GM21367 (cell line): ENCODE measurements at regions not wholly inside any gene's neighbourhood (a gene's known extent, or its start where the extent isn't known, plus 50 kb on each side); places are given as distances from the start of the nearest gene placed in this dataset.

Source experiments
- ATAC-seq: cut with Tn5 transposase; IDR thresholded peaks from one replicate; pipeline ENCODE4 v1.9.1; 2021; ENCODE audit not compliant: unreplicated experiment

DNA sequence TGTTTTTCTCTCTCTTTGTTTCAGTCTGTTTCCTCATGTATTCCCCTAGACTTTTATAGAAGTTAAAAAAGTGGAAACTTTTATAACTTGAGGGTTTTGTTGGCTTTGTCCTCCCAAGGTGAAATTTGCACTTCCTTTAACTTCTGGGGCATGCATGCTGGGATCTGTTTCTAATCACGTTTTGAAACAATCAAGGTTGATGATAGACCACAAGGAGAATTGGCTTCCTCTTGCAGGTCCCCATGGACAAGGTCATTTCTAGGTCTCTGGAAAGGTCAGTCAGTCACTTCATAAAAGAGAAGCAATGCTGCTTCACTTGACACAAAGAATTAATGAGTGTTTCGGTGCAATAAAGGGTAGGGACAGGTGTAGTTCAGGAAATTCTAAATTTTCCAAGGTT is 811.8 kb upstream of the CELF2 start:
- ATAC-seq: no peak

GRCh38 chr10:10207538-10207937 is 810.1 kb upstream of the CELF2 start:
- no peak for ATAC-seq

DNA sequence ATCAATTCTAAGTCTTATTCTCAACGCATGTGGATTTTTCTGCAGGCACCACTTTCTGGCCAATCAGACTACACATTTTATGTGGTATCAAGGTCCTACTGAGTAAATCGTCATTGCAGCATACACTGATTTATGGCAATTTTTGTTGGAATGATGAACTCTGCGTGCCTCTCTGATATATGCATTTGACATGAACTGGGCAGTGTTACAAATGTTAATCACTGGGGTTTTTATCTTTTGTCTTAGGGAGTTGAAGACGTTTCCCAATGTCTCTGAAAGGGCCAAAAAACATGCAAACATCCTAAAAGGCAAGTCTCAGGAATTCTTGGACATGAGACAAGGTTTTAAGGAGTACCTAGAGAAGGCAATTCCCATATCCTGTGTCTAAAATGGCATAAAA is 809.5 kb upstream of the CELF2 start:
- ATAC-seq: no peak

GRCh38 chr10:10209167-10209566 is 808.5 kb upstream of the CELF2 start:
- ATAC-seq: no peak

- ATAC-seq: no peak
Observed at GRCh38 chr10:10211409-10211808, 806.3 kb upstream of the CELF2 start.

GRCh38 chr10:10213237-10213636 is 804.4 kb upstream of the CELF2 start:
- no peak for ATAC-seq

DNA sequence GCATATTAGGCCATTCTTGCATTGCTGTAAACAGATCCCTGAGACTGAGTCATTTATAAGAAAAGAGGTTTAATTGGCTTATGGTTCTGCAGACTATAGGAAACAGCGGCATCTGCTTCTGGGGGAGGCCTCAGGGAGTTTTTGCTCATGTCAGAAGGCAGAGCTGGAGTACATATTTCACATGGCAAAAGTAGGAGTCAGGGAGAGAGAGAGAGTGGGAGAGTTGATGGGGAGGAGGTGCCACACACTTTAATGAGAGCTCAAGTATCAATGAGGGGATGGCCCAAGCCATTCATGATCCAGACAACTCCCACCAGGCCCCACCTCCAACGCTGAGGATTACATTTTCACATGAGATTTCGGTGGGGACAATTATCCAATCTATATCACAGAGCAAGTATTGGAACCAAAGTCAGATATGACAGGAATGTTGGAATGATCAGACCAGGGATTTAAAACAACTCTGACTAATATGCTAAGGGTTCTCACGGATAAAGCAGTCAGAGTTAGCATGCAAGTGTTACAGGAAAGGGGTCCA is 795.3 kb upstream of the CELF2 start:
- ATAC-seq: no peak

- no peak for ATAC-seq
Observed at GRCh38 chr10:10223131-10223530, 794.5 kb upstream of the CELF2 start.

DNA sequence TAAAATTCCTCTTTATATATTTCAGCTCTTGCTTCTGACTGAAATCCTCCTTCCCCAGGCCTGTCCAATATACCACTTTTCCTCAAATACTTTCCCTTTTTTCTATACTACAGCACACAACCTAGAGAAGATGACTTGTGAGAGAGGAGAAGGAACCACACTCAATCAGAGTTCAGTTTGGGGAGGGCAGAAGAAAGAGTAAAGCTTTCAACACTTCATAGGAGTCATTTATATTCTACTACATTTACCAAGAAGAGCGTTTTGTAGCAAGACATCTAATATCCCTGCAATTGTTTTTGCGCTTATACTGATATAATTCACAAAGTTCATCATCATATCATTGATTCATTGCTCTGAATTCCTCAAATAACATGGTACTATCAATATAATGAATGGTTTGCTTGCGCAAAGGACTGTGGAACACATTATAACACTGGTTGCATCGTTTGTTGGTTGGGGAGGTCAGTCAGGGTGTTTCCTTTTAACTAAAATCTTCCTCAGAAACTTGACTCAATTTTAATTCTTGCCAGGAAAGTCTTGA is 792.5 kb upstream of the CELF2 start:
- no peak for ATAC-seq

- ATAC-seq: no peak
Observed at GRCh38 chr10:10233229-10233628, 784.4 kb upstream of the CELF2 start.

- ATAC-seq: no peak
Observed at GRCh38 chr10:10235003-10235402, 782.7 kb upstream of the CELF2 start.

DNA sequence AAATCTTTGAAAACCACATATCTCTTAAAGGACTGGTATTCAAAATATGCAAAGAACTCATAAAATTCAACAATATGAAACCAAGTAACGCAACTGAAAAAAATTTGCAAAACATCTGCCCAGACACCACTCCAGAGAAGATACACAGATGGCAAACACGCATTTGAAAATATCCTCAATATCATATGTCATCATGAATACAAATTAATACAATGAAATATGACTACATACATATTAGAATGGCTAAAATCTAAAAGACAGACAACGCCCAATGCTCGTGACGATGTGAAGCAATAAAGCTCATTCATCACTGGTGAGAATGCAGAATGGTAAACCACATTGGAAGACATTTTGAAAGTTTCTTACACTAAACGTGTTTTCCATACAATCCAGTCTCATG is 770.1 kb upstream of the CELF2 start:
- no peak for ATAC-seq

- no peak for ATAC-seq
Observed at GRCh38 chr10:10256860-10257259, 760.8 kb upstream of the CELF2 start.

- no peak for ATAC-seq
Observed at GRCh38 chr10:10259013-10259412, 758.7 kb upstream of the CELF2 start.

DNA sequence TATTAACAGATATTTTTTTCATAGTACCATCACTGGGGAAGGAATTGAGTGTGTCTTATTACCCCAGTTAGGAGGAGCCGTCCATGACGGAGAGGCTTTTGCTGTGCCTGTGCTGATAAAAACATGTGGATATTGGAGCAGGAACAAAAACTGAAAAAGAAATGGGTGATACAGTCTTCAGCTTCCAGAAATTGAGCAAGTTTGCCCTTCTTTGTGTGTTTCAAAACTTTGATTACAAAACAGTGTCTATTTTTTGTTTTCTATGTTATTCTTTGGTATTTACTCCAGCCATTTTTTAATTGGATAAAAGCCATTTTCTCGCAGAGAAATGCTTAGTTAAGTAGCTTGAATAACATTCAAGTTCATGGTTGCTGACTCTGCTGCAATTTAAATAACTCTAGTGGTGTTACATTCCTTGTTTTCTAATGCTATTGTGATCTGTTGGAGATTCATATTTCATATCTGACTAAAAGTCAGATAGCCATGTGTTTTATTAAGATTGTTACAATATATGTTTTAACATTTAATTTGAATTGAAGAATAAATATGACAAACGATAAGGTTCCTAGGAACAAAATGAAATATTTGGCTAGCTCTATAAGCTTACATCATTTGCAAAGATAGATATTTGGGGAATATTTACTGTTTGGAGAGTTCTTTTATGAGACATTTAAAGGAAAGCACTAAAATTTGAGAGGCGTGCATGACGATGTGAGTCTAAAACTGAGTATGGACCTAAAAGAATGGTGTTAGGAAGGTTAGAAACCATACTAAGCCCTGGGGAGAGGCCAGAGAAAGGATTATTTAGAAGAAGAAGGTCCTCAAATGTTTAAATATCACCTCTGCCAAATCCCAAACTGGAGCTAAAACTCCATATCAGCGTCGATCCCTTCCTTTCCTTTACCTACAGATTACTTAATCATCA is 747.3 kb upstream of the CELF2 start:
- no peak for ATAC-seq

- ATAC-seq: no peak
Observed at GRCh38 chr10:10271639-10272192, 746.0 kb upstream of the CELF2 start.

- no peak for ATAC-seq
Observed at GRCh38 chr10:10273661-10274060, 744.0 kb upstream of the CELF2 start.

GRCh38 chr10:10279906-10280305 is 737.8 kb upstream of the CELF2 start:
- no peak for ATAC-seq

DNA sequence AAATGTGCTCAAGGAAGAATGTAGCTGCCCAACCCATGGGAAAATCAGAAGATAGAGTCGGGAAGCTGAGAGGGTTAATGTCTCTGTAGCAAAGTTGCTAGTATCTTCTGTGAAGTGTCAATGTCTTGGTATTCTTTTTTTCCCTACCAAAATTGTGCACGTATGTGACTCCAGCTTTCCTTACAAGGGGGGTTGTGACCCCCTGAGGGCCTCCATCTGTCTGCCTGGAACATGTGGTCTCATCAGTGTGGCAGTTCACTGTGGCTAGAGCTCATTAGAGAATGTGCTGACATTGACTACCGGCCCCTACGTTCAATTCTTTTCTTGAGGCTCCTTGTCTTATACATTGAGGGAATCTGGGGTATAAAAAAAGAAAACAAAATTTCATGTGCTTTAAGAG is 725.2 kb upstream of the CELF2 start:
- no peak for ATAC-seq

GRCh38 chr10:10293041-10293440 is 724.6 kb upstream of the CELF2 start:
- ATAC-seq: no peak

DNA sequence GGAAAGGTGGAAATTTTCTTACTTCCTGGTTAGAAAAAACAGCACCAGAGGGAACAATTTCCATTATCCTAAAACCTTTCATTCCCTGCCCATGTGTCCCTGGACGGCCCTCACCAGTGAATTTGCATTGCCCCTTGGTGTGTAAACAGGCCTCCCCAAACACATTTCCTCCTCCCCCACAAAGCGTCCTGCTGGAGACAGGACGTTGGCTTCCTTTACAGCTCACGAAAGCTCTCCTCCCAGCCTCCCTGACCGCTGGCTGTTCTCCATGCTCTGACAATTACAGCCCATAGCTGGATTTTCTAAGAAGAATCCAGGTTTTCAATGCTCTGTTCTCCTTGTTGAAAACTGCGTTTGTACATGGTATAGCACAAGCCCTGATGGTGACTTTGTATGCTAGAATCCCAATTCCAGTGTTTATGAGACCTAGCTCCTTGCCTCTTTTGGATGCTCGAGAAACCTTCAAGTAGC is 724.2 kb upstream of the CELF2 start:
- no peak for ATAC-seq
